ENCODE measurements at regions not wholly inside any gene's neighbourhood (a gene's known extent, or its start where the extent isn't known, plus 50 kb on each side); places are given as distances from the start of the nearest gene placed in this dataset.

- no peak for TF ChIP-seq CTCF (IDR thresholded peaks at IDR 0.05; ENCODE audit: low read length)
- no peak for TF ChIP-seq EZH2phosphoT487 (IDR thresholded peaks at IDR 0.05; ENCODE audit: low read length)
Observed at GRCh38 chr12:59080101-59080500, 159.8 kb upstream of the LRIG3 start.

Measured in MM.1S (cell line).